OCI-LY3 (cell line): ENCODE measurements at regions not wholly inside any gene's neighbourhood (a gene's known extent, or its start where the extent isn't known, plus 50 kb on each side); places are given as distances from the start of the nearest gene placed in this dataset.

Source experiments
- EZH2phosphoT487 ChIP-seq: fragments of 200-600 bp; shearing (Covaris generic); IDR thresholded peaks from 2 replicates; pipeline ENCODE4 v1.6.1; 2018; ENCODE audit warnings: antibody characterized with exemption, mixed run types, low read depth
- TF ChIP-seq, protein P1 (sequence below): fragments of 200-600, 300-600 bp; sonication (generic); IDR thresholded peaks from 2 replicates; pipeline ENCODE4 v1.5.1; 2014; ENCODE audit warnings: antibody characterized with exemption, low read length, low read depth

DNA sequence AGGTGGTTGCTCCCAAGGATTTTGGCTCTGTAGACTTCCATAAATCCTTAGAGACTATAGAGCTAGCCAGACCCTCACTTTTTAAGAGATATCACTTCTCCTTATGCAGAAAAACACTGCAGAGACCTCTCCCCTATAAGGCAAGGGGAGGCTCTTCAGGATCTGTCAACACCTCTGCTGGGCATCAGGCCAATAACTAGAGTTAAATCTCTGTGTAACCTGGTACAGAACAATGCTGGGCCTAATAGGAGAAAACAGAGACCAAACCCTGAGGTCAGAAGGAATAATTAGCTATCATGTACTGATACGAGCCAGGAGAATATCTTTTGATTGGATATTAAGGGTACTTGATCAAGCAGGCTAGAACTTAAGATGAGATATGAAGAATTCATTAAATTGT, 358.5 kb downstream of the TBC1D4 start:
- TF ChIP-seq, protein P1, sequence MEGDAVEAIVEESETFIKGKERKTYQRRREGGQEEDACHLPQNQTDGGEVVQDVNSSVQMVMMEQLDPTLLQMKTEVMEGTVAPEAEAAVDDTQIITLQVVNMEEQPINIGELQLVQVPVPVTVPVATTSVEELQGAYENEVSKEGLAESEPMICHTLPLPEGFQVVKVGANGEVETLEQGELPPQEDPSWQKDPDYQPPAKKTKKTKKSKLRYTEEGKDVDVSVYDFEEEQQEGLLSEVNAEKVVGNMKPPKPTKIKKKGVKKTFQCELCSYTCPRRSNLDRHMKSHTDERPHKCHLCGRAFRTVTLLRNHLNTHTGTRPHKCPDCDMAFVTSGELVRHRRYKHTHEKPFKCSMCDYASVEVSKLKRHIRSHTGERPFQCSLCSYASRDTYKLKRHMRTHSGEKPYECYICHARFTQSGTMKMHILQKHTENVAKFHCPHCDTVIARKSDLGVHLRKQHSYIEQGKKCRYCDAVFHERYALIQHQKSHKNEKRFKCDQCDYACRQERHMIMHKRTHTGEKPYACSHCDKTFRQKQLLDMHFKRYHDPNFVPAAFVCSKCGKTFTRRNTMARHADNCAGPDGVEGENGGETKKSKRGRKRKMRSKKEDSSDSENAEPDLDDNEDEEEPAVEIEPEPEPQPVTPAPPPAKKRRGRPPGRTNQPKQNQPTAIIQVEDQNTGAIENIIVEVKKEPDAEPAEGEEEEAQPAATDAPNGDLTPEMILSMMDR: no peak
- no peak for TF ChIP-seq EZH2phosphoT487
